ENCODE measurements at regions not wholly inside any gene's neighbourhood (a gene's known extent, or its start where the extent isn't known, plus 50 kb on each side); places are given as distances from the start of the nearest gene placed in this dataset.
A peak's percentile ranks its signal among the peaks of the same experiment; 100 is the strongest.
"Not testable (repeated sequence)": the region's sequence is repeated elsewhere in the genome, so short reads cannot be mapped to it uniquely, and the experiment has no call there.

DNA sequence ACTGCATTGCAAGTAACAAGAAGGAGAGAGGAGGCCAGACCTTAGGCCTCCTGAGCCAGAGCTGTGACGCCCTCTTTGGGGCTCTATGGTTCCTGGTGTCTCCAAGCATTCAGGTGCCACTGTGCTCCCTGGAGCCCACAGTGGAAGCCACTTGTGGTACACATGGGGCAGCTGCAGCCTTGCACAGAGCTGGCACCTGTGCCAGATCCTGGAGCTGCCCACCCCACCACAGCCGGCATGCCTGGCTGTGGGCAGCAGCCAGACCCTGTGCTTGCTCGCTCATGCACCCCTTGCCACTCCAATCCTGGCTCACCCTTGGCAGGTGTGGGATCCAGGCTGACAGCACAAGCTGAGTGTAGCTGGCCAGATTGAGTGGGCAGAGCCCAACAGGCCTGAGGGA is 173.8 kb upstream of the SMIM30 start:
- DNase-seq: no peak

DNA sequence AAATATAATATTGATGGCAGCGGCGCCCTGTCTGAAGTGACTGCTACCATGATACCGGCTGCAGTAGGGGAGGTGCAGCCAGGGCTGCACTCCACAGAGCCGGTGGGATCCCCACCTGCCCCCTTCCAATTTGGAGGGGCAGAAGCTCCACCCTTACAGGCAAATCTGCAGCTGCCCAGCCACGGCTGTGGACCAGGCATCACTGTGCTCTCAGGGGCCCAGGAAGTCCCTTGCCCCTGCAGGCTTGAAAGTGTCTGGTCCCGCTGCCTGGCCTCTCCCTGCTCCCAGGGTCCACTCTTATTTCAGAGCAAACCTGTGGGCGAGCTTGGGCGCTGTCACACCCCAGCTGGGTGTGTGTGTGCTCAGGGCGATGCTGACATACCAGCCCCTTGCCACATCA is 172.7 kb upstream of the SMIM30 start:
- DNase-seq: no peak

DNA sequence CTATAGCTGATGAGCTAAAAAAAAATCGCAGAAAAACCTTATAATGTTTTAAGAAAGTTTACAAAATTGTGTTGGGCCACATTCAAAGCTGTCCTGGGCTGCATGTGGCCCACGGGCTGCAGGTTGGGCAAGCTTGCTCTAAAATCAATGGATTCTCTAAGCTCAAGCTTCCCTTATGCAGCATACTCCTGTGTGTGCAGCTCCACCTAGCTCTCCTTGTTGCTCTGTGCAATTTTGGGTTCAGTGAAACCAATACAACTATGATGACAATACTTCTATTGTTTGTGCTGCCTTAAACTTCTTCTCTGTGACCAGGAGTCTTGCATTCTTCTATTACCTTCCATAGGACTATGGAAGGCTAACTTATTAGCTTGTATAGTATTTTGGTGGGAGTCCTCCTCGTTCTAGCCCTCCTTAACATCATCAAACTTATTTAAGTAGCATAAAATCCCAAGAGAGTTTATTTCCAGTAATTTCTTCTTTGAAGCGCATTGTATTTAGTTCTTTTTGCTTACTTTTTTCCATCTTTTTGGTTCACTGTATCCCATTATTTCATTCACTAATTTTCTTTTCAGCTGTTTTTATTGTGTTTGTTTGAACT is 170.9 kb upstream of the SMIM30 start:
- peak in 2 of 3 donors; percentile 7 to 14 for DNase-seq

DNA sequence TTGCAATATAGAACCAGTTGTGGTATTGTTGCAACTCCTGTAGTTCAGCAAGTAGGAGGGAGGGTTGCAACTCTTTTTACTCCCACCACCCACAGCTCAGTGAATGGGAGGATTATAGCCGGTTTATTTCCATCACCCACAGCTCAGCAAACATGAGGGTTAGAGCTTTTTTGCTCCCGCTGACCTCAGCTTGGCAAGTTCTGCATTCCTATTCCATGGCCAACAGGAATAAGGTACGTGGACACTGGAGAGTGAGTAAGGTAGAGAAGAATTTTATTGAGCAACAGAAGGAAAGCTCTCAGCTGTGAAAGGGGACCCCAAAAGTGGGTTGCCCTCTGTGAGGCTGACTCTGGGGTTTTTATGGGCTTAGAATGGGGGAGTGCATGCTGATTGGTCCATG is 167.1 kb upstream of the SMIM30 start:
- no peak for DNase-seq

DNA sequence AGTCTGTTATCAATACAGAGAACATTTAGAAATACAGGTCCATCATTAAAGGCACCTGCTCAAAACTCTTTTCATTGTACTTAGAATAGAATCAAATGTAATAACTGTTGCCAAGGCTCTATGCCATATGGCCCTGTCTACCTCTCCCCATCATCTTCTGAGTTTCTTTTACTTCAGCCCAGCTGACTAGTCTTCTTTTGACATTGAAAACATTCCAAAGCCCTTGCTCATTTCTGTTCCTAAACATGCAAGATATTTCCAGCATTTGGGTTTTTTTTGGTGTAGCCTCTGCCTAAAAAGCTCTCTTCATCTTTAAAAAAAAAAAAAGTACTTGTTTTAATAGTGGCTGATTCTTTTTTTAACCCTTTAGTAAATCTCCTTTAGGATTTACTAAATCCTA is 165.5 kb upstream of the SMIM30 start:
- no peak for DNase-seq

DNA sequence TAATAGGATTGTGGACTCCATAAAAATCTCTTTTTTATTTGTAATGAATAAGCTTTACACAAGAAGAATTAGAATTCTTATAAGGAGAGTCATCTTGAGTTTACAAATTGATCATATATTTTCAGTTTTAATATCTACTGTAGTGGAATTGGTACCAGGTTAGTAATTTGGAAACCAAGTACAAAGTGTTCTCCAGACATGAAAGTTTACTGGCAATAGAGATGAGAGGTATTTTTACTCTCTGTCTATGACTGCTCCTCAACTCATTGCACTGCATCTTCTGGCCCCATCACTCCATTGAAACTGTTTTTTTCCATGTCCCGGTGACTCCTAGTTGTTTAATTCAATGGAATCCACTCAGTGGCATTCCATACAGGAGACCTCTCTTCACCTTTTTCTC is 164.5 kb upstream of the SMIM30 start:
- DNase-seq: no peak

DNA sequence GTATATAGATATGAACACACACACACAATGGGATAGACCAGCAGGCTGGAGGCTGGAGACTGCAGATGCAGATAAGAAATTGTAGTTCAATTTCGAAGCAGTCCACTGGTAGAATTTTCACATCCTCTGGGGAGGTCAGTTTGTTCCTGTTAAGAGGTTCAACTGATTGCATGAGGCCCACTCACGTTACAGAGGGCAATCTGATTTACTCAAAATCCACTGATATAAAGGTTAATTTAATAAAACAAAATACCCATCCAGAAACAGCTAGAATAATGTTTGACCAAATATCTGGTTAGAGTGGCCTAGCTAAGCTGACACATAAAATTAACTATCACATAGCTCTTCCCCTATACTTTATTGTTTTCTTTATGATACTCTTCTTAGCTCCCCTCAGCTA is 162.9 kb upstream of the SMIM30 start:
- DNase-seq: no peak

DNA sequence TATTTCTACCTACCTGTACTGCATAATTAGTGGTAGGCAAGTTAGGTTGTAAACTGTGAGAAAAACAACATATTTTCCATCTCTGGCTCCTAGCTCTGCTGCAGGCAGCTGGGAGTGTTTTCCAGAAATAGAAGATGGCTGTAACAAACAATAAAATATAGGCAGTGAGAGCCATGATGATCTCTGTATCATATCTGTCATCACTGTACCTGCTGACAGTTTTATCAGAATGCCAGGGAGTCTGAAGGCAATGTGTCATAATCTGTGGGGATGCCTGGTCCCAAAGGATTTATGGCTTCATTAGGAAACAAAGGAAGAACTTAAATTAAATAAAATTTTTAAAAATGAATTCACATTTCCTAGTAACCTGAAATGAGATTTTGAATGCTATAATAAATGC is 160.9 kb upstream of the SMIM30 start:
- DNase-seq: no peak

DNA sequence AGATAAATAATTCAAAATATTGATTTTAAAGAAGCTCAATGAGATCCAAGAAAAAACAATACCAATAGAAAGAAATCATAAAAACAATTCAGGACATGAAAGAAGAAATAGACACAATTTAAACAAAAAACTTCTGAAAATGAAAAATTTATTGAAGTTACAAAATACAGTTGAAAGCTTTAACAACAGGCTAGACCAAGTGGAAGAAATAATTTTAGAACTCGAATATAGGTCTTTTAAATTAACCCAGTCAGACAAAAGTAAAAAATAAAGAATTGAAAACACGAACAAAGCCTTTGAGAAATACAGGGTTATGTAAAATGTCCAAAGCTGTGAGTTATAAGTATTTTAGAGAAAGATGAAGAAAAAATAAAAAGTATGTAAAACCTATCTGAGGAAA is 152.4 kb upstream of the SMIM30 start:
- no peak for DNase-seq

DNA sequence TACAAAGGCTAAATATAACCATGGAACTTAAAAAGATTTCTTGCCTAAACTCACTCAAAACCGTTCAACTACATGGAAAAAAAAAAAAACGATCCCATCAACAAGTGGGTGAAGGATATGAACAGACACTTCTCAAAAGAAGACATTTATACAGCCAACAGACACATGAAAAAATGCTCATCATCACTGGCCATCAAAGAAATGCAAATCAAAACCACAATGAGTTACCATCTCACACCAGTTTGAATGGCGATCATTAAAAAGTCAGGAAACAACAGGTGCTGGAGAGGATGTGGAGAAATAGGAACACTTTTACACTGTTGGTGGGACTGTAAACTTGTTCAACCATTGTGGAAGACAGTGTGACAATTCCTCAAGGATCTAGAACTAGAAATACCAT is 151.2 kb upstream of the SMIM30 start:
- not testable (repeated sequence) for DNase-seq

DNA sequence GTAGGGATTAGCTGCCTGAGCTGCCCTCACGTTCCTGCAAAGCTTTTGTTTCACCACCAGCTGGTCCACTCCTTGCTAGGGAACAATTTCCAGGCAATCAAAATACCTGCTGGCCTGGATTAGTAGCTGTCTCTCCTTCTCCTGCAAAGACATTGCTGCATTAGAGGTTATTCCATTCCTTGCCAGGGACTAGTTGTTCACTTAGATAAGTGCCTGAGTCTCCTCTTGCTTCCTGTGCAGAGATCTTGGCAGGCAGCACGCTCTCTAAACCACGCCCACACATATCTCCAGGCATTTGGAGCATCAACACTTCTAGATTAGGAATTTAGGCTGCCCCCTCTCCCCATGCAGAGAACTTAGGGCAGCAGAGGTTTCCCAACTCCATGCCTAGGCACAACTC is 150.4 kb upstream of the SMIM30 start:
- no peak for DNase-seq

DNA sequence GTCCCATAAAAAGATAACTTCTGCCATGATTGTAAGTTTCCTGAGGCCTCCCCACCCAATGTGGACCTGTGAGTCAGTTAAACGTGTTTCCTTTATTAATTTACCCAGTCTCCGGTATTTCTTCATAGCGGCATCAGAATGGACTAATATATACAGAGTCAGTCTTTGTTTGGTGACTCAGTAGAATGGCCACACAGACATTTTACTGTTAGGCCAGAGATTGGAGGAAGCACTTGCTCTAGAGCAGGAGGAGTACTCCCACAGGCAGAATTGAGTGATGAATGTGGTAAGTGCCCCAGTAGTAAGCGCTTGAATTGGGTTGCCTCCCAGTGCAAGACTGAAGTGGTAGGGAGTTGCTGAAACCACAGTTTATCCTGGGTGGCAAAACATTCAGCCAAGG is 149.5 kb upstream of the SMIM30 start:
- DNase-seq: no peak

DNA sequence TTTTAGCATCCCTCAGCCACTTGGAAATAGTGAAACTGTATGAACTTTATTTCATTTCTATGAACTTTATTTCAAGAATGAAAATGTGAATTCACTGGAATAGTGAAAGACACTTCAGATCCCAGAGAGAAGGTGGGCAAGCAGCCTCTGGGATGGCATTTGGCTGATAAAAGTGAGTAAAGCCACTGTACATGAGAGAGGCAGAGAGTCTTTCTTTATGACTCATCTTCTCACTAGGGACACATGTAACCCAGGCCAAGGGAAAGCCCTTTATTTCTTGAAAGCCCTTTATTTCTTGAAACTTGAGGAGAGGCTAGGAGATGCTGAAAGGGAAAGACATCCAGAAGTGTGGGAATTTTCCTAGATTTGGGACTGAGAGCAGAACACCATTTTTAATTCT is 148.9 kb upstream of the SMIM30 start:
- DNase-seq: no peak

DNA sequence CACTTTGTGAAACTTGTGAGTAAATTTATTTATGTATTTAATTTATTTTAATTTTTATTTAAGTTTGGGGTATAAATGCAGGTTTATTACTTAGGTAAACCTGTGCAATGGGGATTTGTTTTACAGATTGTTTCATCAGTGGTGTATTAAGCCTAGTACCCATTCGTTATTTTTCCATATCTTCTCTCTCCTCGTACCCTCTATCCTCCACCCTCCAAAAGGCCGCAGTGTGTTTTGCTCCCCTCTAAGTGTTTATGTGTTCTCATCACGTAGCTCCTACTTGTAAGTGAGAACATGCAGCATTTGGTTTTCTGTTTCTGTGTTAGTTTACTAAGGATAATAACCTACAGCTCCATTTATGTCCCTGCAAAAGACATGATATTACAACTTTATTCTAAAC is 145.4 kb upstream of the SMIM30 start:
- no peak for DNase-seq

DNA sequence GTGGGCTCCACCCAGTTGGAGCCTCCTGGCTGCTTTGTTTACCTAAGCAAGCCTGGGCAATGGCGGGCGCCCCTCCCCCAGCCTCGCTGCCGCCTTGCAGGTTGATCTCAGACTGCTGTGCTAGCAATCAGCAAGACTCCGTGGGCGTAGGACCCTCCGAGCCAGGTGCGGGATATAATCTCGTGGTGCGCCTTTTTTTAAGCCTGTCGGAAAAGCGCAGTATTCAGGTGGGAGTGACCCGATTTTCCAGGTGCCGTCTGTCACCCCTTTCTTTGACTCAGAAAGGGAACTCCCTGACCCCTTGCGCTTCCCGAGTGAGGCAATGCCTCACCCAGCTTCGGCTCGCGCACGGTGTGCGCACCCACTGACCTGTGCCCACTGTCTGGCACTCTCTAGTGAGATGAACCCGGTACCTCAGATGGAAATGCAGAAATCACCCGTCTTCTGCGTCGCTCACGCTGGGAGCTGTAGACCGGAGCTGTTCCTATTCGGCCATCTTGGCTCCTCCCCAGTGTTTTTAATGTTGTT is 144.9 kb upstream of the SMIM30 start:
- not testable (repeated sequence) for DNase-seq

DNA sequence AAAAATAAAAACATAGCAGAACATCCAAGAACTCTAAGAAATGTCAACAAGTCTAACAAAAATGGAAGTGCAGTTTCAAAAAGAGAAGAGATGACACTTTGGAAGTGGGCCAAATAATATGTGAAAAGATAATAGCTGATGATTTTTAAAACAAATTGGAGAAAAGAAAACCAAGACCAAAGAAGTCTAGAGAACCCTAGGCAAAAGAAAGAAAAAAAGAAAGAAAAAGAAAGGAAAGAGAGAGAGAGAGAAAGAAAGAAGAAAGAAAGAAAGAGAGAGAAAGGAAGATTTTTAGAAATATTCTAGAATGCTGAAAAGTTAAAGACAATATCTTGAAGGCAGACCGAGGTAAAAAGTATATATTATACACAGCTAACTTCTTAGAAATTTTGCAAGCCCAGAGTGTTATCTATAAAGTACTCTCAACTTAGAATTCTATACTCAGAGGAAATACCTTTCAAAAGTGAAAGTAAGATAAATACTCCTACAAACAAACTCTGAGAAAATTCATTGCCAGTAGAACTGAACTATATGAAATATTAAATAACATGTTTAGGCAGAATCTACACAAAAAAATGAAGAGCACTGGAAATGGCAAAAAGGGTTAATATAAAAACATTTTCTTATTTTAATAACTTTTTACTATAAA is 138.7 kb upstream of the SMIM30 start:
- no peak for DNase-seq

DNA sequence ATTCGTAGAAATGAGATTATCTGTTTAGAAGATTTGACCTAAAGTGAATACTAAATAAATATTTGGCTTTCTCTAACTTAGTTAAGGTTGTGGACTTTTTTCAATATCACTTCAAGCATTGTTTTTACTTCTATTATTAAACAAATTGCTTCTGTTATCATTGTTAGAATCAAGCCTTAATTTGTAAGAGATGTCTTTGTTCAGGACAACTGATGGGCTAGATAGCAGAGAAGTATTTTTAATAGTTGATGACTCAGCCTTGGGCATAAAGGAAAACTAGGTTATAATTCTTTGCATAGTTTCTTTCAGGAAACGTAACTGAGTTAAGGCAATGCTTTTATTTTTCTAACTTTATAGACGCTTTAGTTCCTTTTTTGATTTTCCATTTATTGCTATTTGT is 128.8 kb upstream of the SMIM30 start:
- no peak for DNase-seq

DNA sequence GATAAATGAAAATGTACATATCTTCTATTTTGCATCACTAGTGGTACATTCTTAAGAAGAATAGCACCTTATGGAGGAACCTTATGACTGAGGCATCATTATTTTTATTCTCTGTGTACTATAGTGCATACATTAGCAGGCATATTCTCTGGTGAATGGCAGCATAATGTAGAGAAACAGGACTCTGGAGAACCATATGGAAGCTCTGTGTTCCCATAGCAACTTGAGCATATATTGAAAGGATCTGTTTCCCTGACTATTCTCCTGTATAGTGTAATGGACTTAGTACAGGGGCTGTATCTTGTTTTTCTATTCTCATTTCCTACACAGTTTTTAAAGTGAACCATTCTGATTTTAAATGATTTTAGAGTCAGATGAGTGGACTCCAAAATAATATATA is 128.4 kb upstream of the SMIM30 start:
- DNase-seq: no peak

DNA sequence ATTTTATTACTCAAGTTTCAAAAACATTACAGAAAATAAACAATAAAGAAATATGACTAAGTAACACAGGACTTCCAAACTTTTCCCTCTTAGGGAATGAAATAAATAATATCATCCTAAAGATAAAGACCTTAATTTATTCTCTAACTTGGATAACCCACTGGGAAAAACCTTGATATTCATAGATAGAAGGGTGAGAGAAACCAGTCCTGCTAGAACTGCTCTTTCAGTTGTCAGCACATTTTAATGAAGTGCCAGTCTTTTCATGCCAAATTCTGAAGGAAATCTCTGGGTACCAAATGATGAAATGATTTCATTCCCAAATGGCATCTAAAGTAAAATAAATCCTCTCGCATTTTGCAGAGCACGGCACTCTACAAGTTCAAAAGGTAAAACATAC is 114.5 kb upstream of the SMIM30 start:
- no peak for DNase-seq

DNA sequence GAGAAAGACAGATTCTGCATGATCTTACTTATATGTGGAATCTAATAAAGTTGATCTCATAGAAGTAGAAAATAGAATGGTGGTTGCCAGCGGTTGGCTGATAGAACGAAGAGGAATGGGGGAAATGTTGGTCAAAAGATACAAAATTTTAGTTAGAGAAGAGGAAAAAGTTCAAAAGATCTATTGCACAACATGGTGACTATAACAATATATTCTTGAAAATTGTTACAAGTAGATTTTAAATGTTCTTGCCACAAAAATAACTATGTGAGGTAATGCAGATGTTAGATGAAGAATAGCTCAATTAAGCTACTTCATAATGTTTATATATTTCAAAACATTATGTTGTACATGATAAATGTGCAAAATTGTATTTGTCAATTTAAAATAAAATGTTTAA is 112.3 kb upstream of the SMIM30 start:
- no peak for DNase-seq

DNA sequence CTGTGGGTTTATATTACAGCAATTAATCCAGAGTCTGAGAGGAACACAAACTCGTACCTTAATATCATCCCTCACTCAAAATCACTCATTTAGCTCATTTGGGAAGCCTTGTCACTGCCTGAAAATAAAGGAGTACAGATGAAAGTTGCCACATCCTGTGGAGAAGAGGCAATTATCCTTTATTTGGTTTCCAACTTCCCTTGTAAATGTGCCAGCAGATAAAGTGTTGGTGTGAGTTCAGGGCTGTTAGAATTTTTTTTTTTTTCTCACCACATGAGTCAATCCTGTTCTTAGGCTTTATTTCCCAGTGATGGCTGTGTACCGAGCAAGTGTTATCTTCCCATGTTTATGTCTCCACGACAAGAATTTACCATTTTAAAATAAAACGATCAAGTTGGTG is 99.0 kb upstream of the SMIM30 start:
- DNase-seq: no peak

DNA sequence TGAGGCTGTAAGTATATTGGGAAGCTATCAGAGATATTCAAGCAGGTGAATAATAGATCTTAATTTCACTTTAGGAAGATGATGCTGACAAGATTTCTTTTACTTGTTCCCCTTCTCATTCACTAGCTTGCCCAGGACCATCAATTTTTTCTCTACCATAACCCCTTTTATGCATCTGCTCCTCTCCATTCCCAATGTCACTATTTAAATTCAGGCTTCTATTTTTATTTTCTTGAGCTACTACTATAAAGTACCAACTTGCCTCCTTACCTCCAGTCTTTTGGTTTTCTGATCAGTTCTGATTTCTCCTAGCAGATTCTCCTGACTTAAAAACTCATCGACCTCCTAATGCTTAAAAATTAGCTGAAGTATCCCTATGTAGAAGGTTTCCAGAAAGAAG is 97.7 kb upstream of the SMIM30 start:
- no peak for DNase-seq

DNA sequence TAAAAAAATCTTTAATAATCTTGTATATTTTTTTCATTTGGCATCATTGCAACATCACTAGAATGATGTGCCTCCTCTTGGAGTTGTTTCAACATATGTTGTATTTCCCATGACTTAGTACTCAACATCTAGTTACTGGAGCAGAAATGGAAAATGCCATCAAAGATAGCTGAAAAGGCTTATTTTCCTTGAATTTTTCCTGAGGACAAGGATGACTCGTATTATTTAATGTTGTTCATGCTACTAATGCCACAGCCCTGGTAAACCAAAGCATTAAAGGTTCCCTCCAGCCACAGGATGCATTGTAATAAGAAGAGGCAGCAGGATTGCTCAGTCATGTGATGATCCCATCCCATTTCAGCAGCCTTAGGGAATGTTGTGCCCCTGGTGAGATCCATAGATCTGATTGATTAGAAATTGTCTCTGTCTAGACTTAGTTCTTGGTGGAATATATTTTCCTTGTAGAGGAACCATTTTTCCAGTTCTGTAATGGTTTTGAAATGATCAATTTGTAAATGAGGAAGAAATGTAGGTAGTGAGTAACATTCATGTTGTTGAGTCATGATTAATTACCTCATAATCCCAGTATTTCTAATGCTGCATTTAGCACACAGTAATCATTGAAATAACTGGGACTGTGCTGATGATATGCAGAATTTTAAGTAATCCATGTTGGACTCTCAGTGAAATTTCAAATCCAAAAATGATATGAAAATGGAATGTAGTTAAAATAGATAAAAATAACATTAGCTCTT is 91.3 kb upstream of the SMIM30 start:
- peak; percentile 3 to 42 (median 33) for DNase-seq

DNA sequence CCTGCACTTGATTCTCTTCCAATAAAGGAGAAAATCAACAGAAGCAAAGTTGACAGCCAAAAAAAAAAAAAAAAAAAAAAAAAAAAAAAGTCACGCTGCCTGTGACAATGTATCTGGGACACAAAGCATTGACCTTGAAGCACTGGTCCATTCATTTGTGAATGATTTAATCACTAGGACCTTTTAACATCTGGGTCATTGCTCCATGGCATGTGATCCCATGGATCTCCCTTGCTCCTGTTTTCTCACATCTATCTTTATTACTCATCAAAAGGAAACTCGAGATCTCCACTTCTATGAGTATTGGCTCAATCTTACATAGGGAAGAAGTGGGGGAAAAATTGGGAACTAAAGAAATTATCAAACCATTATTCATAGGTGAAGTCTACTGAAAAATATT is 89.6 kb upstream of the SMIM30 start:
- DNase-seq: no peak

Measured in suppressor macrophage treated with lipopolysaccharide for 1 hour (primary cell).